Thyroid gland (tissue), 4 donors: ENCODE measurements at regions not wholly inside any gene's neighbourhood (a gene's known extent, or its start where the extent isn't known, plus 50 kb on each side); places are given as distances from the start of the nearest gene placed in this dataset.

ENCODE experiments used
- CTCF ChIP-seq, 6 experiments: fragments of 200-600 bp in 3 of 6; fragments of 450-650 bp in 3 of 6; sonication (generic) in 3 of 6; IDR thresholded peaks; one replicate each; pipeline ENCODE4 v1.5.1; 2016 to 2019; ENCODE audit warnings: antibody characterized with exemption in 6 of 6, mild to moderate bottlenecking in 2 of 6, inconsistent platforms in 1 of 6, moderate library complexity in 1 of 6
- POLR2A ChIP-seq, 2 donors: fragments of 450-650 bp; IDR thresholded peaks; one replicate each; pipeline ENCODE4 v1.6.1; 2017; ENCODE audit warnings: antibody characterized with exemption in 2 of 2, mild to moderate bottlenecking in 2 of 2, moderate library complexity in 1 of 2

DNA sequence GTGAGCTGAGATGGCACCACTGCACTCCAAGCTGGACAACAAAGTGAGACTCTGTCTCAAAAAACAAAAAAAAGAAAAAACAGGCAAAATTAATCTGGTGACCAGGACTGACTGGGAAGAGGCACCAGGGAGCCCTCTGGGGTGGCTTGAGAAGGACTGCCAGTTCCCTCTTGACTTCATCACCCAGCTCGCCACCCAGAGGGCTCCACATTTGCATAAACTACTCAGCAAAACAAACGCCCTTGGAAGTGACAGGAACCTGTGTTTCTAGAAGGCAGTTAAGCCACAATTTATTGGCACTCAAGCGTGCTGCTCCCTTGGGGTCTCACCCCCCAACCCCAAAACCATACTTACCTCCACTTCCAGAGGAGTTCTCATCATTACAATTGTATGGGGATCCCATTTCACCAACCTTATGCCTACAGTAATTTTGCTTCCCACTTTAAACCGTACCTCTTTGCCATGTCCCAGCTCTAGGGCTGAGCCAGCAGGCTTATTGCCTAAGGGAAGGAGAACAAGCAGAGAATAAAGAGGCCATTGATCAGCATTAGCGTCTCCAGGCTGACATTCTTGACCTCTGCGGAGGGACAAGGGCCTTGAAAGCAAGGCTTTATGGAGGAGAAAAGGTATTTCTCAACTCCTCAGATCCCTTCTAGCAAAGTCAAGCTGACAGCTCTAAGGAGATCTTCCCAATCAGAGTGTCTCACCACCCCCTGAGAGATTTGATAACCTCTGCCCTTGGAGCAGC lies 357.4 kb downstream of the SHQ1 start:
- TF ChIP-seq CTCF (IDR thresholded peaks at IDR 0.05) (no peak), POLR2A (IDR thresholded peaks at IDR 0.05) (no peak)
